Thyroid gland (tissue), 4 donors: ENCODE measurements at regions not wholly inside any gene's neighbourhood (a gene's known extent, or its start where the extent isn't known, plus 50 kb on each side); places are given as distances from the start of the nearest gene placed in this dataset.

Source experiments
- DNase-seq, 2 donors: peaks; one replicate each; pipeline ENCODE4 v3.0.0-alpha.2; 2019
- H3K27ac ChIP-seq, 3 donors: fragments of 200-600 bp; sonication (generic); 1 replicate in 2 of 3; 2 replicates in 1 of 3; pipeline ENCODE4 v1.5.1; 2016 to 2019; ENCODE audit warnings: mild to moderate bottlenecking in 1 of 3, moderate library complexity in 1 of 3
- H3K27me3 ChIP-seq: fragments of 200-600 bp; sonication (generic); one replicate; pipeline ENCODE4 v1.5.1; 2019
- H3K36me3 ChIP-seq, 2 donors: fragments of 200-600 bp; sonication (generic); one replicate each; pipeline ENCODE4 v1.5.1; 2016 to 2019
- H3K4me1 ChIP-seq, 2 donors: fragments of 200-600 bp; sonication (generic); one replicate each; pipeline ENCODE4 v1.5.1; 2017 to 2019
- H3K4me3 ChIP-seq, 3 donors: fragments of 200-600 bp; sonication (generic); replicated peaks in 1 of 3; 1 replicate in 2 of 3; 2 replicates in 1 of 3; pipeline ENCODE4 v1.5.1; 2016; ENCODE audit warnings: mild to moderate bottlenecking in 1 of 3
- H3K9me3 ChIP-seq: fragments of 200-600 bp; sonication (generic); one replicate; pipeline ENCODE4 v1.5.1; 2017
- CTCF ChIP-seq, 6 experiments: fragments of 200-600 bp in 3 of 6; fragments of 450-650 bp in 3 of 6; sonication (generic) in 3 of 6; IDR thresholded peaks; one replicate each; pipeline ENCODE4 v1.5.1; 2016 to 2019; ENCODE audit warnings: antibody characterized with exemption in 6 of 6, mild to moderate bottlenecking in 2 of 6, inconsistent platforms in 1 of 6, moderate library complexity in 1 of 6
- POLR2A ChIP-seq, 2 donors: fragments of 450-650 bp; IDR thresholded peaks; one replicate each; pipeline ENCODE4 v1.6.1; 2017; ENCODE audit warnings: antibody characterized with exemption in 2 of 2, mild to moderate bottlenecking in 2 of 2, moderate library complexity in 1 of 2
- WGBS, 2 donors: methylation state at CpG; one replicate each; pipeline ENCODE4 v1.1.5; 2017; 5-methylcytosine and 5-hydroxymethylcytosine counted together
- intact Hi-C: fragments of 100-400 bp; cut with DNase I; formaldehyde crosslinking; loops from one replicate; pipeline ENCODE4 v1.15.1; 2023

- TF ChIP-seq CTCF (IDR thresholded peaks at IDR 0.05) (no peak), POLR2A (IDR thresholded peaks at IDR 0.05) (no peak)
- intact Hi-C loops, result no loop called here
- no peak overlapping the region for H3K4me3 ChIP-seq
- H3K27ac ChIP-seq, result no peak overlapping the region
- DNase-seq, result no peak
- H3K27me3 ChIP-seq, result no peaks in the 10 kb centered on the region
- H3K4me1 ChIP-seq, result no peaks in the 10 kb centered on the region
- no peaks in the 10 kb centered on the region for H3K36me3 ChIP-seq
- no peaks in the 10 kb centered on the region for H3K9me3 ChIP-seq
These were observed 911.0 kb downstream of the PCDH17 start for GRCh38 chr13:58542530-58542929.

- Histone ChIP-seq H3K27ac (no peak overlapping the region), H3K4me1 (no peaks in the 10 kb centered on the region), H3K36me3 (no peaks in the 10 kb centered on the region), H3K4me3 (no peak overlapping the region), H3K9me3 (no peaks in the 10 kb centered on the region), H3K27me3 (no peaks in the 10 kb centered on the region)
- intact Hi-C loops, result no loop called here
- no peak for TF ChIP-seq CTCF (IDR thresholded peaks at IDR 0.05)
- no peak for TF ChIP-seq POLR2A (IDR thresholded peaks at IDR 0.05)
- 49 to 77% methylated on average over 1 of the region's 1 CpG for WGBS, 2 donors
- DNase-seq, result no peak
These were observed 915.9 kb downstream of the PCDH17 start for GRCh38 chr13:58547419-58547818.

- DNase-seq, result no peak
- H3K36me3 ChIP-seq, result no peaks in the 10 kb centered on the region
- no peak overlapping the region for H3K27ac ChIP-seq
- H3K4me3 ChIP-seq, result no peak overlapping the region
- H3K9me3 ChIP-seq, result no peaks in the 10 kb centered on the region
- no peaks in the 10 kb centered on the region for H3K4me1 ChIP-seq
- TF ChIP-seq POLR2A (IDR thresholded peaks at IDR 0.05) (no peak), CTCF (IDR thresholded peaks at IDR 0.05) (no peak)
- WGBS, 2 donors, result 76% methylated on average over 3 of the region's 3 CpGs
- H3K27me3 ChIP-seq, result no peaks in the 10 kb centered on the region
- intact Hi-C loops, result no loop called here
These were observed 934.6 kb downstream of the PCDH17 start for GRCh38 chr13:58566176-58566575.

DNA sequence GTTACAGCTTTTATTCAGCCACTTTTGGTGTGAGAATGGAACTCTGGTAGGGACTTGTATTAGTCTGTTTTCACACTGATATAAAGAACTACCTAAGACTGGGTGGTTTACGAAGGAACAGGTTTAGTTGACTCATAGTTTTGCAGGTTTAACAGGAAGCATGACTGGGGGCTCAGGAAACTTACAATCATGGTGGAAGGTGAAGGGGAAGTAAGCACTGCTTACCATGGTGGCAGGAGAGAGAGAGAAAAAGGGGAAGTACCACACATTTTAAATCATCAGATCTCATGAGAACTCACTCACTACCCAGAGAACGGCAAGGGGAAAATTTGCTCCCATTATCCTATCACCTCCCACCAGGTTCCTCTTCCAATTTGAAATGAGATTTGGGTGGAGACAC, 942.2 kb downstream of the PCDH17 start:
- no peak for DNase-seq
- no peak overlapping the region for H3K27ac ChIP-seq
- WGBS, 2 donors, result 80 to 83% methylated on average over 2 of the region's 2 CpGs
- H3K4me3 ChIP-seq, result no peak overlapping the region
- no peaks in the 10 kb centered on the region for H3K9me3 ChIP-seq
- TF ChIP-seq CTCF (IDR thresholded peaks at IDR 0.05), result no peak
- no peak for TF ChIP-seq POLR2A (IDR thresholded peaks at IDR 0.05)
- no peaks in the 10 kb centered on the region for H3K4me1 ChIP-seq
- intact Hi-C loops, result no loop called here
- no peaks in the 10 kb centered on the region for H3K27me3 ChIP-seq
- no peaks in the 10 kb centered on the region for H3K36me3 ChIP-seq

DNA sequence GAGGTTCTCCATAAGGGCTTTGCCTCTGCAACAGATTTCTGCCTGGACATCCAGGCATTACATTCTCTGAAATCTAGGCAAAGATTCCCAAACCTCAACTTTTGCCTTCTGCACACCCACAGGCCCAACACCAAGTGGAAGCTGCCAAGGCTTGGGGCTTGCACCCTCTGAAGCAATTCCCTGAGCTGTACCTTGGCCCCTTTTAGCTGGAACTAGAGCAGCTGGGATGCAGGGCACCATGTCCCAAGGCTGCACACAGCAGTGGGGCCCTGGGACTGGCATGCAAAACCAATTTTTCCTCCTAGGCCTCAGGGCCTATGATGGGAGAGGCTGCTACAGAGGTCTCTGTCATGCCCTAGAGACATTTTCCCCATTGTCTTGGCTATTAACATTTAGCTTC, 943.2 kb downstream of the PCDH17 start:
- H3K4me3 ChIP-seq, result no peak overlapping the region
- TF ChIP-seq CTCF (IDR thresholded peaks at IDR 0.05) (no peak), POLR2A (IDR thresholded peaks at IDR 0.05) (no peak)
- H3K9me3 ChIP-seq, result no peaks in the 10 kb centered on the region
- intact Hi-C loops, result no loop called here
- H3K4me1 ChIP-seq, result no peaks in the 10 kb centered on the region
- no peaks in the 10 kb centered on the region for H3K27me3 ChIP-seq
- no peak for DNase-seq
- H3K27ac ChIP-seq, result no peak overlapping the region
- H3K36me3 ChIP-seq, result no peaks in the 10 kb centered on the region
